Activated naive CD8-positive, alpha-beta T cell treated with anti-CD3 and anti-CD28 coated beads, Interleukin-2, amount 50 U/mL, for 24 hours (primary cell): ENCODE measurements at regions not wholly inside any gene's neighbourhood (a gene's known extent, or its start where the extent isn't known, plus 50 kb on each side); places are given as distances from the start of the nearest gene placed in this dataset.
"Not testable (repeated sequence)": the region's sequence is repeated elsewhere in the genome, so short reads cannot be mapped to it uniquely, and the experiment has no call there.

Experiments
- ATAC-seq: fragments of 150-1000 bp; cut with Tn5 transposase; one replicate; pipeline ENCODE4 v1.10.0; 2021
- DNase-seq: peaks from one replicate; pipeline ENCODE4 v3.0.0; 2021
- H3K27ac Mint-ChIP-seq: one replicate; pipeline ENCODE4 v1.8.0; 2021; ENCODE audit warnings: mild to moderate bottlenecking, mixed read lengths
- H3K27me3 Mint-ChIP-seq: one replicate; pipeline ENCODE4 v1.8.0; 2021; ENCODE audit warnings: mixed read lengths
- H3K36me3 Mint-ChIP-seq: one replicate; pipeline ENCODE4 v1.8.0; 2021; ENCODE audit warnings: low read depth, mixed read lengths
- H3K4me1 Mint-ChIP-seq: one replicate; pipeline ENCODE4 v1.8.0; 2021; ENCODE audit warnings: mixed read lengths
- H3K4me3 Mint-ChIP-seq: one replicate; pipeline ENCODE4 v1.8.0; 2021; ENCODE audit warnings: mild to moderate bottlenecking, moderate library complexity, mixed read lengths
- H3K9me3 Mint-ChIP-seq: one replicate; pipeline ENCODE4 v1.8.0; 2021; ENCODE audit warnings: mixed read lengths

GRCh38 chr17:16888413-16889087 is 83.4 kb downstream of the TNFRSF13B start:
- Mint-ChIP-seq H3K27ac (no peak overlapping the region), H3K9me3 (no peaks in the 10 kb centered on the region), H3K36me3 (no peaks in the 10 kb centered on the region), H3K4me1 (no peaks in the 10 kb centered on the region), H3K4me3 (no peak overlapping the region), H3K27me3 (no peaks in the 10 kb centered on the region)
- no peak for ATAC-seq
- DNase-seq: no peak

GRCh38 chr17:16887523-16888095 is 84.3 kb downstream of the TNFRSF13B start:
- H3K4me1 Mint-ChIP-seq: no peaks in the 10 kb centered on the region
- H3K4me3 Mint-ChIP-seq: no peak overlapping the region
- H3K36me3 Mint-ChIP-seq: no peaks in the 10 kb centered on the region
- no peak overlapping the region for H3K27ac Mint-ChIP-seq
- no peak for DNase-seq
- H3K27me3 Mint-ChIP-seq: no peaks in the 10 kb centered on the region
- ATAC-seq: no peak
- no peaks in the 10 kb centered on the region for H3K9me3 Mint-ChIP-seq

GRCh38 chr17:16886655-16887322 is 85.1 kb downstream of the TNFRSF13B start:
- no peaks in the 10 kb centered on the region for H3K27me3 Mint-ChIP-seq
- H3K4me3 Mint-ChIP-seq: no peak overlapping the region
- no peak overlapping the region for H3K27ac Mint-ChIP-seq
- no peaks in the 10 kb centered on the region for H3K36me3 Mint-ChIP-seq
- peak; percentile 52 for ATAC-seq
- no peak for DNase-seq
- no peaks in the 10 kb centered on the region for H3K4me1 Mint-ChIP-seq
- no peaks in the 10 kb centered on the region for H3K9me3 Mint-ChIP-seq

- not testable (repeated sequence) for DNase-seq, H3K9me3 Mint-ChIP-seq, ATAC-seq, H3K27ac Mint-ChIP-seq, H3K4me1 Mint-ChIP-seq, H3K4me3 Mint-ChIP-seq, H3K27me3 Mint-ChIP-seq, H3K36me3 Mint-ChIP-seq
These were observed 86.7 kb downstream of the TNFRSF13B start for GRCh38 chr17:16885204-16885603.

DNA sequence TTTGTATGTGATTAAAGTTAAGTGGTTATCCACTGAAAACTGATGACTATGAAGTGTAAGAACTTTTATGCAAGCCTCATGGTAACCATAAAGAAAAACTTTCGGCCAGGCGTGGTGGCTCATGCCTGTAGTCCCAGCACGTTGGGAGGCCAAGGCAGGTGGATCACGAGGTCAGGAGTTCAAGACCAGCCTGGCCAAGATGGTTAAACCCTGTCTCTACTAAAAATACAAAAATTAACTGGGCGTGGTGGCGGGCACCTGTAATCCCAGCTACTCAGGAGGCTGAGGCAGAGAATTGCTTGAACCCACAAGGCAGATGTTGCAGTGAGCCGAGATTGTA is 89.0 kb downstream of the TNFRSF13B start:
- H3K4me1 Mint-ChIP-seq, H3K4me3 Mint-ChIP-seq, ATAC-seq, H3K9me3 Mint-ChIP-seq, H3K27me3 Mint-ChIP-seq, H3K36me3 Mint-ChIP-seq, H3K27ac Mint-ChIP-seq, DNase-seq: not testable (repeated sequence)

DNA sequence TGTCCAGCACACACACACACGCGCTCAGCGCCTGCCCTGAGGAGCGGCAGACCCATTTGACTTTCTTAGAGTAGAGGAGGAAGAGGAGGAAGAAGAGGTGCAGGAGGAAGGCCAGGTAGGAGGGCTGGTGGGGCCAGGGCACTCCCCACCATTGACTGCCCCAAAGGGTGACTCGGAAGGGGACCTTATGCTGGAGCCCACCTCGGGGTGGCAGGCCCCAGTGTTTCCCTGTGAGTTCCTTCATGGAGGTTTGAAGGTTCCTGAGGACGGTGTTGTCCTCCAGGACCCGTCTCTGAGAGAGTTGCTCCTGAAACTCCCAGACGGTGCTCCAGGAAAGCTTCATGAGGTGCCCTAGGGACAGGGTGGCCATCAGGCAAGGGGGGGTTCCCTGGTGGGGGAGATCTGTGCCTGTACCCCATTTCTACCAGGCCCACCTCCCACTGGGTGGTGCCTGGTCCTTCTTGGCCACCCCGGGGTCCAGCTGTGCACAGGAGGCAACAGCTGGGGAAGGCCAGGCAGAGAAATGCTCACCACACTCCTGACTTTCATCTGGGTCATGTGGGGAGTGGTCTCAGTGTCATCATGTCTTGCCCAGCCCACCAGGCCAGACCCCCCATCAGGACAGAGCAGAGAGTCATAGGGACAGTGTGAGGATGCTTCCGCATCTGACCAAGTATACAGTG is 89.5 kb downstream of the TNFRSF13B start:
- H3K27ac Mint-ChIP-seq: no peak overlapping the region
- H3K9me3 Mint-ChIP-seq: no peaks in the 10 kb centered on the region
- H3K36me3 Mint-ChIP-seq: no peaks in the 10 kb centered on the region

GRCh38 chr17:16881239-16881924 is 90.5 kb downstream of the TNFRSF13B start:
- Mint-ChIP-seq H3K27ac (no peak overlapping the region), H3K36me3 (no peaks in the 10 kb centered on the region), H3K4me1 (no peaks in the 10 kb centered on the region), H3K4me3 (no peak overlapping the region), H3K9me3 (no peaks in the 10 kb centered on the region), H3K27me3 (peaks cover 2% of the 10 kb centered on the region)
- DNase-seq: no peak
- no peak for ATAC-seq

More for the DNA sequence above, 89.5 kb downstream of the TNFRSF13B start:
- DNase-seq: no peak
- Mint-ChIP-seq H3K4me3 (no peak overlapping the region), H3K4me1 (no peaks in the 10 kb centered on the region), H3K27me3 (peaks cover 2% of the 10 kb centered on the region)
- ATAC-seq: no peak

GRCh38 chr17:16880843-16881230 is 91.1 kb downstream of the TNFRSF13B start:
- Mint-ChIP-seq H3K27ac (no peak overlapping the region), H3K4me1 (no peaks in the 10 kb centered on the region), H3K9me3 (no peaks in the 10 kb centered on the region), H3K36me3 (no peaks in the 10 kb centered on the region), H3K27me3 (peaks cover 2% of the 10 kb centered on the region), H3K4me3 (no peak overlapping the region)
- ATAC-seq: no peak
- no peak for DNase-seq

GRCh38 chr17:16880121-16880842 is 91.6 kb downstream of the TNFRSF13B start:
- ATAC-seq: no peak
- no peaks in the 10 kb centered on the region for H3K4me1 Mint-ChIP-seq
- H3K9me3 Mint-ChIP-seq: no peaks in the 10 kb centered on the region
- H3K27ac Mint-ChIP-seq: no peak overlapping the region
- H3K36me3 Mint-ChIP-seq: no peaks in the 10 kb centered on the region
- H3K27me3 Mint-ChIP-seq: peaks cover 2% of the 10 kb centered on the region
- H3K4me3 Mint-ChIP-seq: no peak overlapping the region
- no peak for DNase-seq

GRCh38 chr17:16879686-16880085 is 92.2 kb downstream of the TNFRSF13B start:
- no peak overlapping the region for H3K27ac Mint-ChIP-seq
- no peaks in the 10 kb centered on the region for H3K9me3 Mint-ChIP-seq
- H3K36me3 Mint-ChIP-seq: no peaks in the 10 kb centered on the region
- no peaks in the 10 kb centered on the region for H3K4me1 Mint-ChIP-seq
- H3K27me3 Mint-ChIP-seq: peaks cover 2% of the 10 kb centered on the region
- H3K4me3 Mint-ChIP-seq: no peak overlapping the region
- ATAC-seq (no peak), DNase-seq (no peak)

GRCh38 chr17:16878606-16879005 is 93.3 kb downstream of the TNFRSF13B start:
- Mint-ChIP-seq H3K4me1 (no peaks in the 10 kb centered on the region), H3K4me3 (no peak overlapping the region), H3K27ac (no peak overlapping the region), H3K36me3 (no peaks in the 10 kb centered on the region), H3K27me3 (peaks cover 2% of the 10 kb centered on the region), H3K9me3 (no peaks in the 10 kb centered on the region)
- DNase-seq (no peak), ATAC-seq (no peak)

DNA sequence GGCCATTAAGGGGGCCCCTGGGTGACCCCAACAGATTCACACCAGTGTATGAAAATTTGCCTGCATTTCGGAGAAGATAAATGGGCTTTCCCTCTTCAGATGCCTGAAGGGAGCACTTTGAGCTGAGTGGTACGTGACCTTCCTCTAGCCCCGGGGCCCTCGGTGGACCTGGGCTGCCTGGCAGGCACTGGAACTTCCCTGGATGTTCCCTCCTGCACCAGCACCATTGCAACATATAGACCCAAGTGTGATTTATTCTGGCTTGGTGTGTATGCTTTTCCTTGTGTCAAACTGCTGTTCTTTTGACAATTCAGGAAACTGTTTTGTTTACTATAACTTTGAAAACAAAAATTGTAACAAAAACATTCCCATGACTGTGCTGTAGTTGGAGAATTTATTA is 93.8 kb downstream of the TNFRSF13B start:
- DNase-seq (no peak), ATAC-seq (no peak)
- Mint-ChIP-seq H3K4me1 (no peaks in the 10 kb centered on the region), H3K27ac (no peak overlapping the region), H3K36me3 (no peaks in the 10 kb centered on the region), H3K9me3 (no peaks in the 10 kb centered on the region), H3K4me3 (no peak overlapping the region), H3K27me3 (peaks cover 2% of the 10 kb centered on the region)

- H3K27ac Mint-ChIP-seq: no peak overlapping the region
- no peak overlapping the region for H3K4me3 Mint-ChIP-seq
- no peaks in the 10 kb centered on the region for H3K36me3 Mint-ChIP-seq
- ATAC-seq: no peak
- no peak for DNase-seq
- no peaks in the 10 kb centered on the region for H3K9me3 Mint-ChIP-seq
- H3K27me3 Mint-ChIP-seq: peaks cover 2% of the 10 kb centered on the region
- H3K4me1 Mint-ChIP-seq: no peaks in the 10 kb centered on the region
These were observed 94.8 kb downstream of the TNFRSF13B start for GRCh38 chr17:16877099-16877498.

- DNase-seq: no peak
- no peaks in the 10 kb centered on the region for H3K36me3 Mint-ChIP-seq
- ATAC-seq: no peak
- H3K27me3 Mint-ChIP-seq: peaks cover 2% of the 10 kb centered on the region
- no peak overlapping the region for H3K4me3 Mint-ChIP-seq
- no peaks in the 10 kb centered on the region for H3K9me3 Mint-ChIP-seq
- no peak overlapping the region for H3K27ac Mint-ChIP-seq
- no peaks in the 10 kb centered on the region for H3K4me1 Mint-ChIP-seq
These were observed 96.3 kb downstream of the TNFRSF13B start for GRCh38 chr17:16875662-16876061.
